HCT116 (cell line): ENCODE measurements at regions not wholly inside any gene's neighbourhood (a gene's known extent, or its start where the extent isn't known, plus 50 kb on each side); places are given as distances from the start of the nearest gene placed in this dataset.

Experiments
- ATF3 ChIP-seq: IDR thresholded peaks from 2 replicates; pipeline ENCODE4 v1.6.1; 2012
- CTCF ChIP-seq, 3 experiments: fragments of 200-600 bp in 1 of 3; sonication (generic) in 1 of 3; IDR thresholded peaks in 2 of 3; conservative IDR thresholded peaks in 1 of 3; 2 replicates each; pipeline ENCODE4 v1.5.1; 2012 to 2017; ENCODE audit warnings: low read depth in 2 of 3, low read length in 2 of 3, antibody characterized with exemption in 1 of 3, borderline replicate concordance in 1 of 3, control low read depth in 1 of 3, mild to moderate bottlenecking in 1 of 3, mixed read lengths in 1 of 3, mixed run types in 1 of 3, moderate library complexity in 1 of 3; ENCODE audit not compliant: insufficient read depth in 1 of 3
- EZH2 ChIP-seq: fragments of 200-600 bp; sonication (generic); IDR thresholded peaks from 2 replicates; pipeline ENCODE4 v1.6.1; 2017; ENCODE audit warnings: antibody characterized with exemption, mixed run types
- POLR2A ChIP-seq: IDR thresholded peaks from 2 replicates; pipeline ENCODE4 v1.7.0; 2011; ENCODE audit warnings: borderline replicate concordance; ENCODE audit not compliant: insufficient read depth, insufficient read length; ENCODE audit errors: extremely low read depth
- POLR2AphosphoS5 ChIP-seq: IDR thresholded peaks from 2 replicates; pipeline ENCODE4 v1.6.1; 2011; ENCODE audit warnings: mild to moderate bottlenecking, low read depth, low read length, moderate library complexity
- REST ChIP-seq: IDR thresholded peaks from 2 replicates; pipeline ENCODE4 v1.6.1; 2012; ENCODE audit warnings: low read depth
- YY1 ChIP-seq: IDR thresholded peaks from 2 replicates; pipeline ENCODE4 v1.6.1; 2011; ENCODE audit warnings: low read length, low read depth, moderate library complexity, mild to moderate bottlenecking; ENCODE audit not compliant: insufficient replicate concordance; ENCODE audit errors: extremely low read depth
- ZBTB33 ChIP-seq: IDR thresholded peaks from 2 replicates; pipeline ENCODE4 v1.6.1; 2011; ENCODE audit warnings: mild to moderate bottlenecking, low read length, moderate library complexity; ENCODE audit not compliant: insufficient replicate concordance; ENCODE audit errors: extremely low read depth
- ZNF274 ChIP-seq: fragments of 200-500 bp; sonication (Bioruptor generic); IDR thresholded peaks from 2 replicates; pipeline ENCODE4 v1.6.1; 2014; ENCODE audit warnings: mild to moderate bottlenecking, low read depth, low read length, inconsistent platforms

GRCh38 chr3:7927015-7927414 is 574.6 kb upstream of the LMCD1 start:
- TF ChIP-seq CTCF (IDR thresholded peaks at IDR 0.05 in 2 of 3, conservative IDR thresholded peaks at IDR 0.05 in 1 of 3; ENCODE audit: borderline replicate concordance in 1 of 3, insufficient read depth in 1 of 3, low read depth in 2 of 3, low read length in 2 of 3), result no peak
- TF ChIP-seq POLR2A, result no peak
- TF ChIP-seq ZNF274, result no peak
- no peak for TF ChIP-seq REST
- TF ChIP-seq POLR2AphosphoS5, result no peak
- TF ChIP-seq ZBTB33, result no peak
- no peak for TF ChIP-seq ATF3
- no peak for TF ChIP-seq YY1
- TF ChIP-seq EZH2, result no peak
